GM10266 (cell line): ENCODE measurements at regions not wholly inside any gene's neighbourhood (a gene's known extent, or its start where the extent isn't known, plus 50 kb on each side); places are given as distances from the start of the nearest gene placed in this dataset.

ENCODE experiments used
- DNase-seq: peaks from one replicate; pipeline ENCODE4 v3.0.0; 2012; ENCODE audit errors: extremely low spot score
- CTCF ChIP-seq: IDR thresholded peaks from 2 replicates; pipeline ENCODE4 v1.5.1; 2012; ENCODE audit warnings: mild to moderate bottlenecking, low read depth; ENCODE audit not compliant: control insufficient read depth, insufficient read depth; ENCODE audit errors: missing control alignments

- peak; percentile 45 for DNase-seq
- peak; percentile 73 for TF ChIP-seq CTCF
These were observed 266.5 kb downstream of the HRH4 start for GRCh38 chr18:24726727-24727492.

GRCh38 chr18:24727685-24728084 lies 267.2 kb downstream of the HRH4 start:
- DNase-seq = no peak
- no peak for TF ChIP-seq CTCF

GRCh38 chr18:24731158-24731557 lies 270.7 kb downstream of the HRH4 start:
- no peak for TF ChIP-seq CTCF
- no peak for DNase-seq

- no peak for DNase-seq
- no peak for TF ChIP-seq CTCF
These were observed 271.5 kb downstream of the HRH4 start for GRCh38 chr18:24731981-24732380.

GRCh38 chr18:24734058-24734457 lies 273.6 kb downstream of the HRH4 start:
- no peak for DNase-seq
- no peak for TF ChIP-seq CTCF

- DNase-seq = no peak
- TF ChIP-seq CTCF = no peak
These were observed 275.3 kb downstream of the HRH4 start for GRCh38 chr18:24735624-24736231.

GRCh38 chr18:24736662-24737330 lies 276.4 kb downstream of the HRH4 start:
- TF ChIP-seq CTCF = no peak
- no peak for DNase-seq
